Prostate gland (tissue), 2 donors: ENCODE measurements at regions not wholly inside any gene's neighbourhood (a gene's known extent, or its start where the extent isn't known, plus 50 kb on each side); places are given as distances from the start of the nearest gene placed in this dataset.

Experiments used
- POLR2A ChIP-seq: fragments of 450-650 bp; IDR thresholded peaks from one replicate; pipeline ENCODE4 v1.6.1; 2016; ENCODE audit warnings: antibody characterized with exemption, mild to moderate bottlenecking
- POLR2AphosphoS5 ChIP-seq: sonication (generic); formaldehyde crosslinking; IDR thresholded peaks from one replicate; pipeline ENCODE4 v1.6.1; 2017; ENCODE audit warnings: antibody characterized with exemption
- TF ChIP-seq, protein P1 (sequence below), 4 experiments: fragments of 200-600 bp in 2 of 4; fragments of 450-650 bp in 2 of 4; sonication (generic) in 2 of 4; IDR thresholded peaks; 1 replicate in 3 of 4; 2 replicates in 1 of 4; pipeline ENCODE4 v1.5.1; 2016 to 2019; ENCODE audit warnings: antibody characterized with exemption in 4 of 4, mild to moderate bottlenecking in 2 of 4, moderate library complexity in 2 of 4

DNA sequence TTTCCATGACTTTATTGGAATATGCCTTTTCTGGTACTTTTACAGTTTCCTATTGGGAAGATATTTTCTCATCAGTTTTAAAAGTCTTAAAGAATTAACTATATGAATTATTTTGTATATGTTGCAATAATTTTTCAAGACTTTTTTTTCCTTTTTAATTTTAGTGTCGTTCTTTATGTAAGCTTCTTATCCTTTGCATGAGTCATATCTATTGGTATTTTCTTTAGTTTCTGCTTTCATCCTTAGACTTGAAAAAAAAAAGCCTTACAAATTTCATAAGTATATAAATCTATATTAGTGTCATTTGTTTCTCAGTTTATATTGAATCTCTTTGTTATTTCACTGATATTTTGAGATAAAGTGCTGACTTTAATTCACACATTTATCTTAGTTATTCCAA, 94.9 kb downstream of the DSEL start:
- TF ChIP-seq POLR2AphosphoS5 (no peak), POLR2A (no peak)
- TF ChIP-seq, protein P1, sequence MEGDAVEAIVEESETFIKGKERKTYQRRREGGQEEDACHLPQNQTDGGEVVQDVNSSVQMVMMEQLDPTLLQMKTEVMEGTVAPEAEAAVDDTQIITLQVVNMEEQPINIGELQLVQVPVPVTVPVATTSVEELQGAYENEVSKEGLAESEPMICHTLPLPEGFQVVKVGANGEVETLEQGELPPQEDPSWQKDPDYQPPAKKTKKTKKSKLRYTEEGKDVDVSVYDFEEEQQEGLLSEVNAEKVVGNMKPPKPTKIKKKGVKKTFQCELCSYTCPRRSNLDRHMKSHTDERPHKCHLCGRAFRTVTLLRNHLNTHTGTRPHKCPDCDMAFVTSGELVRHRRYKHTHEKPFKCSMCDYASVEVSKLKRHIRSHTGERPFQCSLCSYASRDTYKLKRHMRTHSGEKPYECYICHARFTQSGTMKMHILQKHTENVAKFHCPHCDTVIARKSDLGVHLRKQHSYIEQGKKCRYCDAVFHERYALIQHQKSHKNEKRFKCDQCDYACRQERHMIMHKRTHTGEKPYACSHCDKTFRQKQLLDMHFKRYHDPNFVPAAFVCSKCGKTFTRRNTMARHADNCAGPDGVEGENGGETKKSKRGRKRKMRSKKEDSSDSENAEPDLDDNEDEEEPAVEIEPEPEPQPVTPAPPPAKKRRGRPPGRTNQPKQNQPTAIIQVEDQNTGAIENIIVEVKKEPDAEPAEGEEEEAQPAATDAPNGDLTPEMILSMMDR (IDR thresholded peaks at IDR 0.05), result no peak
